GM23338 (cell line): ENCODE measurements at regions not wholly inside any gene's neighbourhood (a gene's known extent, or its start where the extent isn't known, plus 50 kb on each side); places are given as distances from the start of the nearest gene placed in this dataset.

Experiments
- ATAC-seq: fragments of 200-7000 bp; cut with Tn5 transposase; 3 replicates; pipeline ENCODE4 v1.9.1; 2020
- DNase-seq: peaks from one replicate; pipeline ENCODE4 v3.0.0-alpha.2; 2015; ENCODE audit warnings: low spot score
- H2AFZ ChIP-seq: fragments of 200-600 bp; sonication (generic); 2 replicates; pipeline ENCODE4 v1.8.0; 2016; ENCODE audit warnings: antibody characterized with exemption, mild to moderate bottlenecking, moderate library complexity
- H3F3A ChIP-seq: fragments of 200-600 bp; sonication (generic); replicated peaks from 2 replicates; pipeline ENCODE4 v1.8.0; 2017; ENCODE audit warnings: antibody characterized with exemption, mixed run types, low read depth
- H3K27ac ChIP-seq: fragments of 200-600 bp; sonication (generic); 2 replicates; pipeline ENCODE4 v1.6.1; 2016; ENCODE audit warnings: low read depth
- H3K27me3 ChIP-seq: fragments of 200-600 bp; sonication (generic); 2 replicates; pipeline ENCODE4 v1.8.0; 2016; ENCODE audit warnings: mild to moderate bottlenecking, mixed run types, moderate library complexity; ENCODE audit not compliant: insufficient read depth
- H3K36me3 ChIP-seq: fragments of 200-600 bp; sonication (generic); 2 replicates; pipeline ENCODE4 v1.8.0; 2016; ENCODE audit warnings: mild to moderate bottlenecking; ENCODE audit not compliant: insufficient read depth
- H3K4me1 ChIP-seq: fragments of 200-600 bp; sonication (generic); 2 replicates; pipeline ENCODE4 v1.8.0; 2016; ENCODE audit warnings: mild to moderate bottlenecking, moderate library complexity; ENCODE audit not compliant: insufficient read depth
- H3K4me2 ChIP-seq: fragments of 200-600 bp; sonication (generic); 2 replicates; pipeline ENCODE4 v1.7.1; 2017; ENCODE audit warnings: mixed run types
- H3K4me3 ChIP-seq: fragments of 200-600 bp; sonication (generic); 2 replicates; pipeline ENCODE4 v1.6.1; 2016; ENCODE audit warnings: mixed run types
- H3K79me2 ChIP-seq: fragments of 200-600 bp; sonication (generic); replicated peaks from 2 replicates; pipeline ENCODE4 v1.8.0; 2017; ENCODE audit warnings: mild to moderate bottlenecking; ENCODE audit not compliant: insufficient read depth
- H3K9me2 ChIP-seq: fragments of 200-600 bp; sonication (generic); 2 replicates; pipeline ENCODE4 v1.8.0; 2017; ENCODE audit not compliant: insufficient read depth
- H4K20me1 ChIP-seq: fragments of 200-600 bp; sonication (generic); replicated peaks from 2 replicates; pipeline ENCODE4 v1.8.0; 2017; ENCODE audit warnings: mild to moderate bottlenecking; ENCODE audit not compliant: insufficient read depth
- H3K27ac Mint-ChIP-seq: 2 replicates; pipeline ENCODE4 v1.8.0; 2020; ENCODE audit warnings: inconsistent platforms, mild to moderate bottlenecking, moderate library complexity, mixed read lengths
- H3K27me3 Mint-ChIP-seq: 3 replicates; pipeline ENCODE4 v1.8.0; 2022; ENCODE audit warnings: low read depth, mild to moderate bottlenecking, moderate library complexity, mixed read lengths, inconsistent platforms; ENCODE audit not compliant: insufficient read depth, poor library complexity
- H3K36me3 Mint-ChIP-seq: 3 replicates; pipeline ENCODE4 v1.8.0; 2021; ENCODE audit warnings: low read depth, mild to moderate bottlenecking, inconsistent platforms, moderate library complexity, mixed read lengths
- H3K4me1 Mint-ChIP-seq: 3 replicates; pipeline ENCODE4 v1.8.0; 2020; ENCODE audit warnings: mild to moderate bottlenecking, inconsistent platforms, mixed read lengths
- H3K4me3 Mint-ChIP-seq: 3 replicates; pipeline ENCODE4 v1.8.0; 2021; ENCODE audit warnings: moderate library complexity, mild to moderate bottlenecking, inconsistent platforms, mixed read lengths
- H3K9me3 Mint-ChIP-seq: 3 replicates; pipeline ENCODE4 v1.8.0; 2020; ENCODE audit warnings: moderate library complexity, mild to moderate bottlenecking, inconsistent platforms, mixed read lengths
- CREB1 ChIP-seq: fragments of 250-450 bp; sonication (Bioruptor Pico); IDR thresholded peaks from 2 replicates; pipeline ENCODE4 v1.5.0; 2020; ENCODE audit warnings: low read depth, mild to moderate bottlenecking, moderate library complexity
- CTCF ChIP-seq, 2 experiments: fragments of 200-600 bp in 1 of 2; sonication (generic) in 1 of 2; conservative IDR thresholded peaks; 2 replicates each; pipeline versions ENCODE4 v1.5.1 to v1.6.1; 2016 to 2017; ENCODE audit warnings: antibody characterized with exemption in 2 of 2, low read depth in 2 of 2, mild to moderate bottlenecking in 2 of 2, moderate library complexity in 1 of 2
- ETS1 ChIP-seq: IDR thresholded peaks from 2 replicates; pipeline ENCODE4 v1.6.1; 2016; ENCODE audit warnings: antibody characterized with exemption
- EZH2 ChIP-seq: fragments of 200-600 bp; sonication (generic); IDR thresholded peaks from one replicate; pipeline ENCODE4 v1.8.0; 2017; ENCODE audit warnings: antibody characterized with exemption, mild to moderate bottlenecking, low read depth; ENCODE audit not compliant: unreplicated experiment
- JUNB ChIP-seq: IDR thresholded peaks from one replicate; pipeline ENCODE4 v1.6.1; 2016; ENCODE audit warnings: antibody characterized with exemption; ENCODE audit not compliant: unreplicated experiment
- POLR2AphosphoS5 ChIP-seq: IDR thresholded peaks from 2 replicates; pipeline ENCODE4 v1.6.1; 2016; ENCODE audit warnings: antibody characterized with exemption, low read depth
- REST ChIP-seq: IDR thresholded peaks from one replicate; pipeline ENCODE4 v1.6.1; 2018; ENCODE audit warnings: antibody characterized with exemption; ENCODE audit not compliant: unreplicated experiment
- ZNF114 ChIP-seq: fragments of 250-450 bp; sonication (Bioruptor Pico); IDR thresholded peaks from 2 replicates; pipeline ENCODE4 v1.5.0; 2020; ENCODE audit warnings: mild to moderate bottlenecking, moderate library complexity
- ZNF331 ChIP-seq: fragments of 250-450 bp; sonication (Bioruptor Pico); IDR thresholded peaks from 2 replicates; pipeline ENCODE4 v1.5.0; 2020; ENCODE audit warnings: low read depth, mild to moderate bottlenecking, moderate library complexity
- ZNF462 ChIP-seq: fragments of 250-450 bp; sonication (Bioruptor Pico); IDR thresholded peaks from 2 replicates; pipeline ENCODE4 v1.5.0; 2020; ENCODE audit warnings: mild to moderate bottlenecking, moderate library complexity

- Histone ChIP-seq H3K4me1 (no peaks in the 10 kb centered on the region), H3K27me3 (no peaks in the 10 kb centered on the region), H3K4me2 (no peak overlapping the region), H3F3A (no peaks in the 10 kb centered on the region), H3K9me2 (no peaks in the 10 kb centered on the region), H2AFZ (no peak overlapping the region), H3K4me3 (no peak overlapping the region), H3K27ac (no peak overlapping the region), H3K36me3 (no peaks in the 10 kb centered on the region), H4K20me1 (no peaks in the 10 kb centered on the region), H3K79me2 (no peaks in the 10 kb centered on the region)
- DNase-seq = no peak
- Mint-ChIP-seq H3K27ac (no peak overlapping the region), H3K4me3 (no peak overlapping the region), H3K27me3 (no peaks in the 10 kb centered on the region), H3K4me1 (no peaks in the 10 kb centered on the region), H3K36me3 (no peaks in the 10 kb centered on the region), H3K9me3 (peaks cover 3% of the 10 kb centered on the region; the same call in 2 of the 3 replicates)
- TF ChIP-seq EZH2 (no peak), REST (no peak), CREB1 (CRISPR knock-in tag) (no peak), ETS1 (no peak), ZNF462 (CRISPR knock-in tag) (no peak), ZNF114 (CRISPR knock-in tag) (no peak), ZNF331 (CRISPR knock-in tag) (no peak), JUNB (no peak), POLR2AphosphoS5 (no peak), CTCF (conservative IDR thresholded peaks at IDR 0.05; ENCODE audit: low read depth in 2 of 2) (no peak)
- ATAC-seq = no peak
Measured at GRCh38 chr9:79176014-79176697, 395.6 kb upstream of the TLE4 start.
